GM23338 (cell line): ENCODE measurements at regions not wholly inside any gene's neighbourhood (a gene's known extent, or its start where the extent isn't known, plus 50 kb on each side); places are given as distances from the start of the nearest gene placed in this dataset.

Experiments used
- ATAC-seq: fragments of 200-7000 bp; cut with Tn5 transposase; 3 replicates; pipeline ENCODE4 v1.9.1; 2020
- DNase-seq: peaks from one replicate; pipeline ENCODE4 v3.0.0-alpha.2; 2015; ENCODE audit warnings: low spot score
- H2AFZ ChIP-seq: fragments of 200-600 bp; sonication (generic); 2 replicates; pipeline ENCODE4 v1.8.0; 2016; ENCODE audit warnings: antibody characterized with exemption, mild to moderate bottlenecking, moderate library complexity
- H3F3A ChIP-seq: fragments of 200-600 bp; sonication (generic); replicated peaks from 2 replicates; pipeline ENCODE4 v1.8.0; 2017; ENCODE audit warnings: antibody characterized with exemption, mixed run types, low read depth
- H3K27ac ChIP-seq: fragments of 200-600 bp; sonication (generic); 2 replicates; pipeline ENCODE4 v1.6.1; 2016; ENCODE audit warnings: low read depth
- H3K27me3 ChIP-seq: fragments of 200-600 bp; sonication (generic); 2 replicates; pipeline ENCODE4 v1.8.0; 2016; ENCODE audit warnings: mild to moderate bottlenecking, mixed run types, moderate library complexity; ENCODE audit not compliant: insufficient read depth
- H3K36me3 ChIP-seq: fragments of 200-600 bp; sonication (generic); 2 replicates; pipeline ENCODE4 v1.8.0; 2016; ENCODE audit warnings: mild to moderate bottlenecking; ENCODE audit not compliant: insufficient read depth
- H3K4me1 ChIP-seq: fragments of 200-600 bp; sonication (generic); 2 replicates; pipeline ENCODE4 v1.8.0; 2016; ENCODE audit warnings: mild to moderate bottlenecking, moderate library complexity; ENCODE audit not compliant: insufficient read depth
- H3K4me2 ChIP-seq: fragments of 200-600 bp; sonication (generic); 2 replicates; pipeline ENCODE4 v1.7.1; 2017; ENCODE audit warnings: mixed run types
- H3K4me3 ChIP-seq: fragments of 200-600 bp; sonication (generic); 2 replicates; pipeline ENCODE4 v1.6.1; 2016; ENCODE audit warnings: mixed run types
- H3K79me2 ChIP-seq: fragments of 200-600 bp; sonication (generic); replicated peaks from 2 replicates; pipeline ENCODE4 v1.8.0; 2017; ENCODE audit warnings: mild to moderate bottlenecking; ENCODE audit not compliant: insufficient read depth
- H3K9me2 ChIP-seq: fragments of 200-600 bp; sonication (generic); 2 replicates; pipeline ENCODE4 v1.8.0; 2017; ENCODE audit not compliant: insufficient read depth
- H4K20me1 ChIP-seq: fragments of 200-600 bp; sonication (generic); replicated peaks from 2 replicates; pipeline ENCODE4 v1.8.0; 2017; ENCODE audit warnings: mild to moderate bottlenecking; ENCODE audit not compliant: insufficient read depth
- H3K27ac Mint-ChIP-seq: 2 replicates; pipeline ENCODE4 v1.8.0; 2020; ENCODE audit warnings: inconsistent platforms, mild to moderate bottlenecking, moderate library complexity, mixed read lengths
- H3K27me3 Mint-ChIP-seq: 3 replicates; pipeline ENCODE4 v1.8.0; 2022; ENCODE audit warnings: low read depth, mild to moderate bottlenecking, moderate library complexity, mixed read lengths, inconsistent platforms; ENCODE audit not compliant: insufficient read depth, poor library complexity
- H3K36me3 Mint-ChIP-seq: 3 replicates; pipeline ENCODE4 v1.8.0; 2021; ENCODE audit warnings: low read depth, mild to moderate bottlenecking, inconsistent platforms, moderate library complexity, mixed read lengths
- H3K4me1 Mint-ChIP-seq: 3 replicates; pipeline ENCODE4 v1.8.0; 2020; ENCODE audit warnings: mild to moderate bottlenecking, inconsistent platforms, mixed read lengths
- H3K4me3 Mint-ChIP-seq: 3 replicates; pipeline ENCODE4 v1.8.0; 2021; ENCODE audit warnings: moderate library complexity, mild to moderate bottlenecking, inconsistent platforms, mixed read lengths
- H3K9me3 Mint-ChIP-seq: 3 replicates; pipeline ENCODE4 v1.8.0; 2020; ENCODE audit warnings: moderate library complexity, mild to moderate bottlenecking, inconsistent platforms, mixed read lengths
- CREB1 ChIP-seq: fragments of 250-450 bp; sonication (Bioruptor Pico); IDR thresholded peaks from 2 replicates; pipeline ENCODE4 v1.5.0; 2020; ENCODE audit warnings: low read depth, mild to moderate bottlenecking, moderate library complexity
- ETS1 ChIP-seq: IDR thresholded peaks from 2 replicates; pipeline ENCODE4 v1.6.1; 2016; ENCODE audit warnings: antibody characterized with exemption
- EZH2phosphoT487 ChIP-seq: fragments of 200-600 bp; sonication (generic); IDR thresholded peaks from one replicate; pipeline ENCODE4 v1.8.1; 2018; ENCODE audit warnings: antibody characterized with exemption; ENCODE audit not compliant: unreplicated experiment
- JUNB ChIP-seq: IDR thresholded peaks from one replicate; pipeline ENCODE4 v1.6.1; 2016; ENCODE audit warnings: antibody characterized with exemption; ENCODE audit not compliant: unreplicated experiment
- POLR2AphosphoS5 ChIP-seq: IDR thresholded peaks from 2 replicates; pipeline ENCODE4 v1.6.1; 2016; ENCODE audit warnings: antibody characterized with exemption, low read depth
- STAT1 ChIP-seq: IDR thresholded peaks from one replicate; pipeline ENCODE4 v1.6.1; 2016; ENCODE audit warnings: antibody characterized with exemption; ENCODE audit not compliant: unreplicated experiment
- ZNF114 ChIP-seq: fragments of 250-450 bp; sonication (Bioruptor Pico); IDR thresholded peaks from 2 replicates; pipeline ENCODE4 v1.5.0; 2020; ENCODE audit warnings: mild to moderate bottlenecking, moderate library complexity
- ZNF462 ChIP-seq: fragments of 250-450 bp; sonication (Bioruptor Pico); IDR thresholded peaks from 2 replicates; pipeline ENCODE4 v1.5.0; 2020; ENCODE audit warnings: mild to moderate bottlenecking, moderate library complexity

DNA sequence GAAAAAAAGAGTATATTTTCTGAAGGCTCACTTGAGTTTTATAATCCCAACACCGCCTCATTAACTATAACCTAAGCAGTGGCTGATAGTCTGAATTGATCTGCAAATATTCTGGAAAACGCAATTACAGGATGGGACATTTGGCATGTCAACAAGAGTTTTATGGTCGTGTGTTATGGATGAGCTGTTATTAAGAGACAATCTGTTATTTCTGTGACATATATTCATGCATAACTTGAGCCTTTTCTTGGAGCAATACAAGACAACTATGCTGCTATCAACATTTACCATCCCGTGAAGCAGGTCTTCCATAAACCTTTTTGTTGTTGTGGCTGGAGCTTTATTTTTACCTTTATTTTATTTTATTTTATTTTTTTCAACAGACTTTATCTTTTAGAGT is 164.4 kb downstream of the SCG2 start (continued):
- no peak for TF ChIP-seq ZNF462 (CRISPR knock-in tag)
- TF ChIP-seq ETS1, result no peak
- no peak for TF ChIP-seq CREB1 (CRISPR knock-in tag)
- no peak for TF ChIP-seq STAT1
- no peak for TF ChIP-seq JUNB
- TF ChIP-seq POLR2AphosphoS5, result no peak

GRCh38 chr2:223439184-223439583 is 163.0 kb downstream of the SCG2 start:
- DNase-seq, result no peak
- Mint-ChIP-seq H3K27ac (no peak overlapping the region), H3K9me3 (no peaks in the 10 kb centered on the region), H3K36me3 (no peaks in the 10 kb centered on the region), H3K27me3 (no peaks in the 10 kb centered on the region), H3K4me1 (no peaks in the 10 kb centered on the region), H3K4me3 (no peak overlapping the region)
- Histone ChIP-seq H2AFZ (no peak overlapping the region), H3F3A (no peaks in the 10 kb centered on the region), H3K4me2 (no peak overlapping the region), H3K36me3 (no peaks in the 10 kb centered on the region), H3K4me1 (no peaks in the 10 kb centered on the region), H3K27me3 (no peaks in the 10 kb centered on the region), H3K9me2 (no peaks in the 10 kb centered on the region), H3K4me3 (no peak overlapping the region), H3K79me2 (no peaks in the 10 kb centered on the region), H3K27ac (no peak overlapping the region), H4K20me1 (no peaks in the 10 kb centered on the region)
- no peak for ATAC-seq
- TF ChIP-seq ZNF462 (CRISPR knock-in tag), result no peak
- TF ChIP-seq ZNF114 (CRISPR knock-in tag), result no peak
- no peak for TF ChIP-seq JUNB
- no peak for TF ChIP-seq EZH2phosphoT487
